CD4-positive, alpha-beta T cell treated with Interleukin-4 for 1 hour (primary cell): ENCODE measurements at regions not wholly inside any gene's neighbourhood (a gene's known extent, or its start where the extent isn't known, plus 50 kb on each side); places are given as distances from the start of the nearest gene placed in this dataset.
"Not testable (repeated sequence)": the region's sequence is repeated elsewhere in the genome, so short reads cannot be mapped to it uniquely, and the experiment has no call there.

Source experiments
- DNase-seq, 2 donors: peaks; one replicate each; pipeline ENCODE4 v3.0.0-alpha.2; 2020 to 2022

GRCh38 chr4:169885893-169886292 is 128.1 kb upstream of the HPF1 start:
- DNase-seq, result no peak

GRCh38 chr4:169881769-169882168 is 124.0 kb upstream of the HPF1 start:
- no peak for DNase-seq

DNA sequence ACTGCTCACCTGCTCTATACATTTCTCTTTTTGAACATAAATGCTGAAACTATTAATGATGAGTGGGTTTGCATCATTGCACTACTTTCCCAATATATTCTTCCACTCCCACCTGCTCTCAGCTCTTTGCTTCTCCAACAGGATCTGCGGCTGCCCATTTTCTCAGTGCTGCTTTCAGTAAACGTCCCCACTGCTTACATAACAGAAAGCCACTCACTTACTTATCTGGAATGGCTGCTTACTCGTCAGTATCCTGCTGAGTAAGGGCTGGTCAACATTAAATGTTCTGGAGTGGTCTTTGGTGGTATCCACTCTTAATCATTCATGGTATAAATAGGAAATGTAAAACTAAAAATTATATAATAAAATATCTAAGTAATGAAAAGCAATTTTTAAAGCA is 112.8 kb upstream of the HPF1 start:
- no peak for DNase-seq

DNA sequence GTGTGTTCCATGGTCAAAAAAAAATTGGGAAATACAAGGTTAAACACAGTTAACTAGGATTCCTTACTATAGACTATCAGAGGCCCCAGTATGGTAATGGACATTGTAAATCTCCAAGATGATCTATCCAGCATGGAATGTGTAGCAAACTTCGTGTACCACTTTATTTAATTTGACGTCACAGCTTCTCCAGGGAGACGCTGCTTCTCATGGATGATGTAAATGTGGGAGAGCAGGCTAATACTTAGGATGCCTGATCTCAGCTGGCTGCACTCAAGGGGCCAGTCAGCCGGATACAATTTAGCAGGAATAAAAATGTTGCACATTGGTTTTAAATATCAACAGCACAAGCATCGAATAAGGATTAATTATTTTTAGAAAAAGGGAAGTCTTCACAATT is 111.7 kb upstream of the HPF1 start:
- DNase-seq, result no peak

GRCh38 chr4:169861593-169861992 is 103.8 kb upstream of the HPF1 start:
- DNase-seq, result no peak

GRCh38 chr4:169859366-169860216 is 101.8 kb upstream of the HPF1 start:
- no peak for DNase-seq

GRCh38 chr4:169854090-169854489 is 96.3 kb upstream of the HPF1 start:
- DNase-seq, result no peak

DNA sequence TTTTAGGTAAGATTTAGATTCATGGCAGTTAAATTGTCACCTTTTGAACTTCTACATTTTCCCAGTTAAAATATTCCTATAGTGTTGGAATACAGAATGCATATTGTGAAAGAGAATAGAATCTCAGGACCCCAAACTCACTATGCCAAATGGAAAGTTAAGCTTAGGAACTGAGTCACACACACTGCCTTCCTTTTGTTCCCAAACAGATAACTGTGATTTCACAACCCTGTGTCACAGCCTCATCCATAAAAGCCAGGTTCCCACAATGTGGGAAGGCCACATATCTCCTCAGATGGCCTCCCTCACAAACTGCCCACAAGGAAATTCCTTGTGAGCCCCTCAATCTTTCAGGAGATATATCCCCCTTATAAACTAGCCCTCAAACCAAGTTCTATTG is 94.7 kb upstream of the HPF1 start:
- no peak for DNase-seq

GRCh38 chr4:169851750-169852149 is 94.0 kb upstream of the HPF1 start:
- DNase-seq, result no peak

- no peak for DNase-seq
Measured at GRCh38 chr4:169849456-169849855, 91.7 kb upstream of the HPF1 start.

DNA sequence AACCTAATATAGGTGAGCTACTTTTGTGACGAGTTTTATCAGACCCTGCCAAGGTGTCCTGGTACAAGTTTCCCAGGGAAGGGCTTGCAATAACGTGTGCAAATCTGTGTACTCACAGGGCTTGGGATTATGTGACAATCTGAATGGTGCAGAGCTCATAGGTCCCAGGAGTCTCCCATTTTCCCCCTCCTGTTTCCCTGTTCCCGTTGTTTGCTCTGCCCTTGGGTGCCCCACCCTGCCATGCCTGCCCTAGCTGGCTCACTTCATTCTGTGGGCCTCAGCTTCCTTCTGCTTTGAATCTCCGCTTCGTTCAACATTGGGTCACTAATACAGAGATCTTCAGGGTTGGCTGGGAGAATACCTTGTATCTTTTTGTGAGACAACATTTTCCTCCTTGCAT is 90.3 kb upstream of the HPF1 start:
- no peak for DNase-seq

DNA sequence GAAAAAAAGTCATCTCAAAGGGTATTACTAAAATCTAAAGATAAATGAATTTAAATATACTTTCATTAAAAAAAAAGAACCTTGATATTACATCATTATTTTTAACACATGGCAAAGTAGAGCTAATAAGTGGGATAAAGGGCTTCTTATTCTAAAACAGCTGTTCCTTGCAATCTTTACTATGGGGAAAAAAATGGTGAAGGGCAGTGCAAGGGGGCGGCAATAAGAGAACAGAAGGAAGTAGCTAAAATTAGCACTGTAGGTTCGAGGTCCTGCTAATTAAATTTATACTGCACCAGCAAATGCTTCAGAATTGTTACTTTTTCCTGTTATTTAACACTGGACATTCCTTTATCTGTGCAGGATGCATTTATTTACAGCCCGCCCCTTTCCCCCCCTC is 89.4 kb upstream of the HPF1 start:
- no peak for DNase-seq

GRCh38 chr4:169846396-169846795 is 88.7 kb upstream of the HPF1 start:
- DNase-seq, result no peak

DNA sequence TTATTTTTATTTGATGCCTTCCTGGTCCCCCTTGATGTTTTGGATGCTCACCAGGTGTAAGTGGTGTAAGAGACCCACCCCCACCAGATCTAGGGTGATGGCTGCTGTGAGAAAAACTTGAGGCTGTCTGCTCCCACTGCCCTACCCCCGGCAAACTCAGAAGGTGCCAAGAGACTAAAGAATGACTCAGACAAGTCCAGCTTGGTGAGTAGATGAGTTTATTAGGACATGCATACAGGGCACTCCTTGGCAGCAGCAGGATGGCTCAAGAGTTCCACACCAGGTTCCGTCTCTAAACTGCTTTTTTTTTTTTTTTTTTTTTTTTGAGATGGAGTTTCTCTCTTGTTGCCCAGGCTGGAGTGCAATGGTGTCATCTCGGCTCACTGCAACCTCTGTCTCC is 84.0 kb upstream of the HPF1 start:
- no peak for DNase-seq

DNA sequence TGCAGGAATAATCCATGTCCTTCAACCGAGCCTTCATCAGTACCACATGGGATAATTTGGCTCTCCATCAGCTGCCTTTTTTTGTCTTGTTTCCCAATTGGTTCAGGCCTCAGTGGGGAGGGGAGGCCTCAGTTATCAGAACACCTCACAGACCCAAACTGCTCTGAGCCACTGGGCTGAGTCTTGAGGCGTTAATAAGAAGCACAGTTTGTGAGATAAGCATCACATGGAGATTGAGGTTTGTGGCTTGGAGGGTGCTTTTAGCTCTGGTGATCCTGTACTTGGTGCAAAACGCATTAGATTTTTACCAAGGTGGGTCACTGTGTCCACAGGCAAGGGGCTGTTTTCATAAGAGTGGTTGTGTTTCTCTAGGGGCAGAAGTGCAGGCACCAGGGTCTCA is 82.8 kb upstream of the HPF1 start:
- DNase-seq, result no peak

DNA sequence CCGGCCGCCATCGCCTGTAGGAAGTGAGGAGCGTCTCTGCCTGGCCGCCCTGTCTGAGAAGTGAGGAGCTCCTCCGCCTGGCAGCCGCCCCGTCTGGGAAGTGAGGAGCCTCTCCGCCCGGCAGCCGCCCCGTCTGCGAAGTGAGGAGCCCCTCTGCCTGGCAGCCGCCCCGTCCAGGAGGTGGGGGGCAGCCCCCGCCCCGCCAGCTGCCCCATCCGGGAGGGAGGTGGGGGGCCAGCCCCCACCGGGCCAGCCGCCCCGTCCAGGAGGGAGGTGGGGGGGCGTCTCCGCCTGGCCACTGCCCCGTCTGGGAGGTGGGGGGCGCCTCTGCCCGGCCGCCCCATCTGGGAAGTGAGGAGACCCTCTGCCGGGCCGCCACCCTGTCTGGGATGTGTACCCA is 70.6 kb upstream of the HPF1 start:
- not testable (repeated sequence) for DNase-seq

GRCh38 chr4:169826634-169827187 is 69.0 kb upstream of the HPF1 start:
- DNase-seq, result no peak

DNA sequence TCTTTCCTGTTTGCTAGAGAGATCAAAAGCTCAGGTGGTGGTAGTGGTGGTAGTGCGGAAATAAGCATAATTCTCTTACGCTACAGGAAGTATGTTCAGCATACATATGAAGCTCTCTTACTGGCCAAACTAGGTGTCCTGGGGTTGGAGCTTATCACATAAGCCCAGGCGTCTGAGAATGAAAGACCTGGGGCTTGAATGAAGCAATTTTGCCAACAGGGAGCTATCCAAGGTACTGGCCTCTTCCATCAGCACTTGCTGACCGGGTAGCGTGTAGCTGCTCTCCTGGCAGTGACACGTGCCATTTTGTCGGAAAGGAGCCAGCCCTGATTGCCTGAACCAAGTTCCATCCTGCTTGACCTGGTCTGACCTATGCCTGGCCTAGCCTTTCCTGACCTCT is 65.9 kb upstream of the HPF1 start:
- DNase-seq, result peak in 1 of 2 donors; percentile 10

DNA sequence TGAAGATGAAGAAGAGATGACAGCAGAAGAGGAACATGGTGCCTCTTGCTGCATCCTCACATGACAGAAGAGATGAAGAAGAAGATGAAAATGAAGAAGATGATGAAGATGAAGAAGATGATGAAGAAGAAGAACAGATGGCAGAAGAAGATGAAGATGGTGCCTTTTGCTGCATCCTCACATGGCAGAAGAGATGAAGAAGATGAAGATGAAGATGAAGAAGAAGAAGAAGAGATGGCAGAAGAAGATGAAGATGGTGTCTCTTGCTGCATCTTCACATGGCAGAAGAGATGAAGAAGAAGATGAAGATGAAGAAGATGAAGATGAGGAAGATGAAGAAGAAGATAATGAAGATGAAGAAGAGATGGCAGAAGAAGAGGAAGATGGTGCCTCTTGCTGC is 63.7 kb upstream of the HPF1 start:
- DNase-seq, result no peak

DNA sequence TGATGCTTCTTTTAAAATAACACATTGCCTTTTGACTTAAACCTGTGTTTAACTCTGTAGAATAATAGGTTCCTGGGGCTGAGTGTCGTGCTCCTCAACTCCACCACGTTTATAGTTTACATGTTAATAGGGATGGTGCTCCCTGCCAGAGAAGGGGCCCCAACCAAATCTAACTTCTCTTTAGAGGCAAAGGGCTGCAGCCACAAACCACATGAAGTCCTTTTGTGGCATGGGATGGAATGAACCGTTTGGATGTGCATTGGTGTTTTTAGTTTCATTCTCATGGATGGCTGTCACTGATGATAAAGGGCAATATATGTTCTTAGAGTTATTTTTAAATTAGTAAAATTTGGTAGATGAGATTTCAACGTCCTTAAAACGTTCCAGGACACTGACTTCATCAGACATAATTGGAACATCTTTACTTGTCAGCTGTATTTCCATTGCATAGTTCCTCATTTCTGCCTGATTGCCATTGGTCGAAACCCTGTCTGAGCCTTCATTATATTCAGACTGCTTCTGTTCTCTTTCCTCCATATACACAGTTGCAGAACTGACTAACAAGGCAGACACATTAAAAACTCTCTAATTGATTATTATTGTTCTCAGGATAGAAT is 60.4 kb upstream of the HPF1 start:
- no peak for DNase-seq

DNA sequence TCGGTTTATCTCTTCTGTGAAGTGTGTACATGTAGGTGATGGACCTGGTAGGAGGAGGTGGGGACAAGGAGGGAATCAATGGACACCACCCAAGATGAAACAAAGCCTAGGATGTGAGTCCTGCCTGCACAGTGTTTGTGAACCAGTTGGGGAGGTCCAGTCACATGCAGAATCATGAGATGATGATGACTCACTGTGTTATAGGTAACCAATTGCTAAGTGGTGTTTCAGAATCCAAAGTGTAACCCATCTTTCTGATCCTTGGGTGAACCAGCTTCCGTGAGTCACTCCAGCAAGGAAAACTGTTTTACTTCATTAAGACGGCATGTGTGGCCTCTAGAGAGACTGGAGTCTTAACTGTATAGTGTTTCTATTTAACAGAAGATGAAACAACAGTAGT is 57.9 kb upstream of the HPF1 start:
- no peak for DNase-seq

DNA sequence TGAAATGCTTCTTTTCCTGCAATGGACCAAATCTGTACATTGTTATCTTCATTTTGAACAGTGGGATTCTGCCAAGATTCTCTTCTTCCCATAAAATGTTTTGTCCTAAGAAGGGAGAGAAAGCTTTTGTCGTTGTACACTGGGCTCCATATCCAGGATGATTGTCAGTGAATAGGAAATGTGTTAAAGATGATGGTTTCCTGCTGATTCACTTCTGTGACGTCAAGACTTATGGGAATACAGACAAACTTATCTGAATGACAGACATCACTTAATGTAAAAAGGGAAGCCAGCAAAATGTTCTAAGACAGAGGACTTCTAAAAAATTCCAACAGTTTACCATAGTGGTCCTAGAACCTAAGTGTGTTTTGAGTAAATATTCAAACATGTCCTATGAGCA is 53.7 kb upstream of the HPF1 start:
- DNase-seq, result no peak

- peak in 1 of 2 donors; percentile 64 for DNase-seq
Measured at GRCh38 chr4:169810325-169811323, 52.9 kb upstream of the HPF1 start.
